Neural progenitor cell (in vitro differentiated cells): ENCODE measurements at regions not wholly inside any gene's neighbourhood (a gene's known extent, or its start where the extent isn't known, plus 50 kb on each side); places are given as distances from the start of the nearest gene placed in this dataset.

Source experiments
- DNase-seq: peaks from one replicate; pipeline ENCODE4 v3.0.0-alpha.2; 2016; ENCODE audit warnings: low spot score
- H2AFZ ChIP-seq: fragments of 200-600 bp; sonication (generic); replicated peaks from 2 replicates; pipeline ENCODE4 v1.6.1; 2016; ENCODE audit warnings: antibody characterized with exemption
- H3F3A ChIP-seq: fragments of 200-600 bp; sonication (generic); 2 replicates; pipeline ENCODE4 v1.6.1; 2016; ENCODE audit warnings: antibody characterized with exemption, low read depth
- H3K27ac ChIP-seq: fragments of 200-600 bp; sonication (generic); 2 replicates; pipeline ENCODE4 v1.5.1; 2016; ENCODE audit warnings: mild to moderate bottlenecking
- H3K27me3 ChIP-seq: fragments of 200-600 bp; sonication (generic); 2 replicates; pipeline ENCODE4 v1.6.1; 2016; ENCODE audit warnings: mild to moderate bottlenecking, moderate library complexity
- H3K36me3 ChIP-seq: fragments of 200-600 bp; sonication (generic); 2 replicates; pipeline ENCODE4 v1.5.1; 2016
- H3K4me1 ChIP-seq: fragments of 200-600 bp; sonication (generic); 2 replicates; pipeline ENCODE4 v1.6.1; 2016; ENCODE audit warnings: mixed run types
- H3K4me2 ChIP-seq: fragments of 200-600 bp; sonication (generic); 2 replicates; pipeline ENCODE4 v1.6.1; 2016
- H3K4me3 ChIP-seq: fragments of 200-600 bp; sonication (generic); 2 replicates; pipeline ENCODE4 v1.5.1; 2016
- H3K79me2 ChIP-seq: fragments of 200-600 bp; sonication (generic); 2 replicates; pipeline ENCODE4 v1.6.1; 2016; ENCODE audit warnings: low read depth
- H3K9ac ChIP-seq: fragments of 200-600 bp; sonication (generic); 2 replicates; pipeline ENCODE4 v1.6.1; 2016
- H3K9me3 ChIP-seq: fragments of 200-600 bp; sonication (generic); 2 replicates; pipeline ENCODE4 v1.5.1; 2016; ENCODE audit warnings: low read depth
- H4K20me1 ChIP-seq: fragments of 200-600 bp; sonication (generic); 2 replicates; pipeline ENCODE4 v1.6.1; 2016; ENCODE audit warnings: low read depth
- H3K27ac Mint-ChIP-seq: 3 replicates; pipeline ENCODE4 v1.8.0; 2021; ENCODE audit warnings: mixed read lengths
- H3K27me3 Mint-ChIP-seq: 2 replicates; pipeline ENCODE4 v1.8.0; 2022; ENCODE audit warnings: low read depth, mild to moderate bottlenecking, inconsistent platforms, moderate library complexity, mixed read lengths; ENCODE audit not compliant: insufficient read depth
- H3K36me3 Mint-ChIP-seq: 3 replicates; pipeline ENCODE4 v1.8.0; 2021; ENCODE audit warnings: mixed read lengths
- H3K4me1 Mint-ChIP-seq: 3 replicates; pipeline ENCODE4 v1.8.0; 2021; ENCODE audit warnings: mixed read lengths
- H3K4me3 Mint-ChIP-seq: 3 replicates; pipeline ENCODE4 v1.8.0; 2021; ENCODE audit warnings: mild to moderate bottlenecking, moderate library complexity, mixed read lengths
- H3K9me3 Mint-ChIP-seq: 3 replicates; pipeline ENCODE4 v1.8.0; 2020; ENCODE audit warnings: mixed read lengths
- EZH2 ChIP-seq: fragments of 200-600 bp; sonication (generic); IDR thresholded peaks from 2 replicates; pipeline ENCODE4 v1.6.1; 2017; ENCODE audit warnings: antibody characterized with exemption, mild to moderate bottlenecking, moderate library complexity
- EZH2phosphoT487 ChIP-seq: fragments of 200-600 bp; sonication (generic); IDR thresholded peaks from 2 replicates; pipeline ENCODE4 v1.6.1; 2017; ENCODE audit warnings: antibody characterized with exemption
- TF ChIP-seq, protein P1 (sequence below): fragments of 200-600 bp; sonication (generic); IDR thresholded peaks from 2 replicates; pipeline ENCODE4 v1.5.1; 2017; ENCODE audit warnings: antibody characterized with exemption, mild to moderate bottlenecking

DNA sequence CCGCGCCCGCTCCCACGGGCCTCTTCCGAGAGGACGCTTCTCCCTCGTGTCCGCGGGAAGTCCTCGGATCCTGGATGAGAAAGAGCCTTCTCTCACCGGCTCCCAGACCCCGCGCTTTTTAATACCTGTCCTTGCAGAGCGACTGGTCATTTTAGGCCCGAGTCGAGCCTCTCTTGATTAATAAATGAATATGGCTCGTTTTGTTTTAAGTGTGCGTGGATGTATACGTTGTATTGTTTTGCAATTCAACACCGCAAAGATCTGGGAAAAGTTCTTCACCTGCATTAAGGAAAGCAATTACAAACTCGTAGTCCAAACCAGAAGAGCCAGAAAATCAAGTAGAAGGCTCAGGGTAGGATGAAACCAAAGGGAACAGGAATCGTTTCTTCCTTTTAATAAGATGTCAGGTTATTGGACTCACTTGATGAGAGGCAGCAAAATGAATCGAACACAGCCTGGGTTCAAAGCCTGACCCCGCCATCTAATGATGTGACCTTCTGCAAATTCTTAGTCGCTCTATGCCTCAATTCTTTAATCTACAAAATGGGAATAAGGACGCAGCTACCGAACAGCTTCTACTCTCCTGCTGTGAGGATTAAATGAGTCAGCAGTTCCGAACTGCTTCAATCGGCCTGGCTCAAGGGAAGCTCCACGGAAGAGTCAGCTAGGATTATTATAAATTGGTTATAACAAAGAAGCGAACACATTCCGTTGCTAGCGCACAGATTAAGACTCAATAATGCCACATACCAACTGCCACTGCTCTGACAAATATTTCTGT, 277.8 kb upstream of the NEBL start:
- Histone ChIP-seq H3K9ac (peak overlapping the region; percentile 9), H3K4me2 (peak overlapping the region; percentile 99), H3K36me3 (no peaks in the 10 kb centered on the region), H3K27me3 (no peaks in the 10 kb centered on the region), H4K20me1 (peaks cover 4% of the 10 kb centered on the region), H3K27ac (no peak overlapping the region), H2AFZ (peak overlapping the region; percentile 84), H3K4me1 (peaks cover 34% of the 10 kb centered on the region), H3F3A (peaks cover 57% of the 10 kb centered on the region), H3K9me3 (no peaks in the 10 kb centered on the region), H3K4me3 (peak overlapping the region; percentile 89), H3K79me2 (peaks cover 42% of the 10 kb centered on the region)
- Mint-ChIP-seq H3K4me1 (peaks cover 59% of the 10 kb centered on the region), H3K36me3 (peaks cover 20% of the 10 kb centered on the region), H3K4me3 (peak overlapping the region; percentile 90), H3K9me3 (peaks cover 15% of the 10 kb centered on the region), H3K27ac (peak overlapping the region; percentile 93), H3K27me3 (peaks cover 3% of the 10 kb centered on the region)
- peak; percentile 78 for DNase-seq
- TF ChIP-seq EZH2phosphoT487: no peak
- TF ChIP-seq EZH2: no peak
- TF ChIP-seq, protein P1, sequence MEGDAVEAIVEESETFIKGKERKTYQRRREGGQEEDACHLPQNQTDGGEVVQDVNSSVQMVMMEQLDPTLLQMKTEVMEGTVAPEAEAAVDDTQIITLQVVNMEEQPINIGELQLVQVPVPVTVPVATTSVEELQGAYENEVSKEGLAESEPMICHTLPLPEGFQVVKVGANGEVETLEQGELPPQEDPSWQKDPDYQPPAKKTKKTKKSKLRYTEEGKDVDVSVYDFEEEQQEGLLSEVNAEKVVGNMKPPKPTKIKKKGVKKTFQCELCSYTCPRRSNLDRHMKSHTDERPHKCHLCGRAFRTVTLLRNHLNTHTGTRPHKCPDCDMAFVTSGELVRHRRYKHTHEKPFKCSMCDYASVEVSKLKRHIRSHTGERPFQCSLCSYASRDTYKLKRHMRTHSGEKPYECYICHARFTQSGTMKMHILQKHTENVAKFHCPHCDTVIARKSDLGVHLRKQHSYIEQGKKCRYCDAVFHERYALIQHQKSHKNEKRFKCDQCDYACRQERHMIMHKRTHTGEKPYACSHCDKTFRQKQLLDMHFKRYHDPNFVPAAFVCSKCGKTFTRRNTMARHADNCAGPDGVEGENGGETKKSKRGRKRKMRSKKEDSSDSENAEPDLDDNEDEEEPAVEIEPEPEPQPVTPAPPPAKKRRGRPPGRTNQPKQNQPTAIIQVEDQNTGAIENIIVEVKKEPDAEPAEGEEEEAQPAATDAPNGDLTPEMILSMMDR: no peak

DNA sequence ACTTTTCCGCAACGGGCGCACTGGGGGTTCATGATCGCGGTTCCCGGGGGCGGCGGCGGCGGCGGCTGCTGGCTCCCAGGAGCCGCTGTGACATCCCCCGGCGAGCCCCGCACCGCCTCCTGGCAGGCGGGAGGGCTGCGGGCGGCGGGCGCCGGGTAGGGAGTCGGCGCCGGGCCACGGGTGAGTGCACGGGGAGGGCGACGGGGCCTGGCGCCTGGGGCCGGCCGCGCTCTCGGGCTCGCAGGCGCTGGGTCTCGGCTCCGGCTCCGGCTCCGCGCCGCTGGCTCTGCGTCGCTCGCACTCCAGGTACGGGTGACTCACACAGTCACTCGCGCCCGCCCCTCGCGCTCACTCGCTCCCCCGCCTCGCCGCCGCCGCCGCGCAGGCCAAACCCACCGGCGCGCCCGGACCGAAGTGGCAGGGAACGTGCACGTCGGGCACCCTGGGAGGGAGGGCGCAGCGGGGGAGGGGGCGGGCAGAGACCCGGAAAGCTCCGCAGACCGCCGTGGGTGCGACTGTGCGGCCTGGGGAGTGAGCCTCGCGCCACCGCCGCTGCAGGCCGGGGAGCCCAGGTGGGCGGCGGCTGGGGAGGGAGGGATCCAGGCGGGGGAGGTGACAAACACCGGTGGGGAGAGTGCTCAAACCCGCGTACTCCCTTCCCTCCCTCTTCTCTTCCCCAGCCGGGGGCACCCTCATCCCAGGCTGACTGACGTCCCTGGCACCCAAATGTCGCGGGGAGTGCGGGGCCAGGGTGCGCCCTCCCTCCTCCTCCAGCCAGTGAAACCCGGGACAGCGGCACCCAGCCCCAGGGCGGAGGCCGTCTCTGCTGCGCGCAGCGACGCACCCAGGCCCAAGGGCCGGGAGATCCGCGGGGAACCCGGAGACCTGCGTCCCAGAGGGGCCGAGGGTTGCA, 276.9 kb upstream of the NEBL start:
- Histone ChIP-seq H3K27ac (no peak overlapping the region), H3K4me1 (peaks cover 42% of the 10 kb centered on the region), H3K9me3 (no peaks in the 10 kb centered on the region), H3K4me3 (peak overlapping the region; percentile 89), H3K36me3 (no peaks in the 10 kb centered on the region), H3K4me2 (peak overlapping the region; percentile 99), H3K27me3 (no peaks in the 10 kb centered on the region), H2AFZ (peak overlapping the region; percentile 84), H3F3A (peaks cover 59% of the 10 kb centered on the region), H4K20me1 (peaks cover 4% of the 10 kb centered on the region), H3K9ac (peak overlapping the region; percentile 9), H3K79me2 (peaks cover 51% of the 10 kb centered on the region)
- Mint-ChIP-seq H3K9me3 (peaks cover 7% of the 10 kb centered on the region), H3K27ac (peak overlapping the region; percentile 96), H3K36me3 (peaks cover 21% of the 10 kb centered on the region), H3K4me3 (peak overlapping the region; percentile 98), H3K27me3 (no peaks in the 10 kb centered on the region), H3K4me1 (peaks cover 67% of the 10 kb centered on the region)
- TF ChIP-seq, protein P1: no peak
- TF ChIP-seq EZH2phosphoT487: no peak
- TF ChIP-seq EZH2: no peak
- DNase-seq: peak; percentile 69

DNA sequence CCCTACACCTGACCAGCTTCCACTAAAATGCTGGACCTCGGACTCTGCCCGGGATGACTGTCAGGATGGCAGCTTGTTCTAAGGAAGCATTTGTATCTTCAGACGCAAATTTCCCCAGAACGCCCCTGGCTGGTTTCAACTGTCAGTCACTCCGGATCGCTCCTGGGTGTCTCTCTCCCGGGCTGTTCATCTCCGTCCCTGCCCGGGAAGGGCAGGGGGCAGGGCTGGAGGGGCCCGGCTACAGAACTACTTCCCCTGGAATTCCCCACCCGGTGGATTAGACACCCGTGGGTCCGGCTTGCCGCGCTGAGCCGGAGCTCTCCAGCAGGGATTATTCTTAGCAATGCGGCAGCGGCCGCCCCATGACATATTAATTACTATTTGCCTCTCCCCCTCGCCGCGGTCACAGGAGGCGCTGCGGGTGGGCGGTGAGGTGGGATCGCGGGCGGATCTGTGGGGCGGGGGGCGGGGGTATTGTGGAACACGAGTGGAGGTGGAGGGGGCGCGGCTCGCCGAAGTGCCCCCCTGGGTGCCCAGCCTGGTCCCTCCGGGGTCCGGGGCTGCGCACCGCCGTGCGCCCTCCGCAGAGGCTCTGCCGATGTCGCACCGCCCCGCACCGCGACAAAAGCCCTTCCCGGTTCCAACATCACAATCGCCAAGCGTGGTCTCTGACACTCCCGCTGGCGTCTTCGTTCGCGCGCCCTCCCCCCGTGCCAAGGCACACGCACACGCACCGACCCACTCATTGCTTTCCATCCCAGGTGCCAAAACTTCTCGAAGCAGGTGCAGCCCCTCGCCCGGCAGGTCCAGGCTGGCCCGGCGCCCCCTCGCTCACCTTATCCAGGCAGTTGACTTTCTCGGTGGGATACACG, 276.1 kb upstream of the NEBL start:
- peak; percentile 64 for DNase-seq
- peak overlapping the region; percentile 96 for H3K27ac Mint-ChIP-seq

More for the DNA sequence above, 276.1 kb upstream of the NEBL start:
- Histone ChIP-seq H2AFZ (peak overlapping the region; percentile 84), H3K4me2 (peak overlapping the region; percentile 99), H3F3A (peaks cover 59% of the 10 kb centered on the region), H3K79me2 (peaks cover 58% of the 10 kb centered on the region), H3K9ac (no peak overlapping the region), H3K9me3 (no peaks in the 10 kb centered on the region), H3K4me1 (peaks cover 42% of the 10 kb centered on the region), H4K20me1 (peaks cover 4% of the 10 kb centered on the region), H3K27me3 (no peaks in the 10 kb centered on the region), H3K36me3 (no peaks in the 10 kb centered on the region), H3K27ac (no peak overlapping the region), H3K4me3 (peak overlapping the region; percentile 89)
- H3K4me3 Mint-ChIP-seq: peak overlapping the region; percentile 98
- no peaks in the 10 kb centered on the region for H3K27me3 Mint-ChIP-seq
- peak; percentile 30 for TF ChIP-seq EZH2
- TF ChIP-seq, protein P1: no peak
- peaks cover 27% of the 10 kb centered on the region for H3K36me3 Mint-ChIP-seq
- peaks cover 8% of the 10 kb centered on the region for H3K9me3 Mint-ChIP-seq
- H3K4me1 Mint-ChIP-seq: peaks cover 62% of the 10 kb centered on the region
